Naive thymus-derived CD4-positive, alpha-beta T cell (primary cell): ENCODE measurements at regions not wholly inside any gene's neighbourhood (a gene's known extent, or its start where the extent isn't known, plus 50 kb on each side); places are given as distances from the start of the nearest gene placed in this dataset.

Experiments
- ATAC-seq: fragments of 150-1000 bp; cut with Tn5 transposase; 2 replicates; pipeline ENCODE4 v1.10.0; 2021; ENCODE audit warnings: mild to moderate bottlenecking, moderate library complexity
- CTCF ChIA-PET: fragments of 350-600 bp; sonication (Branson Sonifier 250); formaldehyde crosslinking; loops from one replicate; lab custom pipeline; 2021; ENCODE audit warnings: antibody characterized with exemption; lab: Charles Lee
- POLR2A ChIA-PET: fragments of 350-600 bp; sonication (Branson Sonifier 250); formaldehyde crosslinking; loops from one replicate; lab custom pipeline; 2021; ENCODE audit warnings: antibody characterized with exemption, inconsistent platforms; lab: Charles Lee
- DNase-seq, 9 donors: peaks; one replicate each; pipeline versions ENCODE4 v3.0.0 to v3.0.0-alpha.2; 2020 to 2022; ENCODE audit warnings: mixed read lengths in 1 of 9
- H3K27ac ChIP-seq: one replicate; pipeline ENCODE4 v1.7.0; 2013; ENCODE audit warnings: mild to moderate bottlenecking, low read depth, low read length, moderate library complexity
- H3K27me3 ChIP-seq, 2 donors: one replicate each; pipeline ENCODE4 v1.7.0; 2013; ENCODE audit warnings: low read length in 2 of 2, mild to moderate bottlenecking in 2 of 2, moderate library complexity in 2 of 2; ENCODE audit not compliant: control insufficient read depth in 2 of 2, insufficient read depth in 2 of 2
- H3K36me3 ChIP-seq, 3 experiments: 1 replicate in 2 of 3; 2 replicates in 1 of 3; pipeline ENCODE4 v1.7.0; 2013; ENCODE audit warnings: low read length in 3 of 3, mild to moderate bottlenecking in 3 of 3, moderate library complexity in 1 of 3; ENCODE audit not compliant: insufficient read depth in 3 of 3, control insufficient read depth in 2 of 3
- H3K4me1 ChIP-seq, 2 donors: one replicate each; pipeline ENCODE4 v1.7.0; 2013; ENCODE audit warnings: low read length in 2 of 2, mild to moderate bottlenecking in 2 of 2, moderate library complexity in 1 of 2; ENCODE audit not compliant: control insufficient read depth in 2 of 2, insufficient read depth in 2 of 2
- H3K4me3 ChIP-seq: 2 replicates; pipeline ENCODE4 v1.7.0; 2013; ENCODE audit warnings: mild to moderate bottlenecking, low read length
- H3K9me3 ChIP-seq, 3 experiments: 1 replicate in 2 of 3; 2 replicates in 1 of 3; pipeline ENCODE4 v1.7.0; 2013; ENCODE audit warnings: low read length in 3 of 3; ENCODE audit not compliant: control insufficient read depth in 2 of 3
- H3K27ac Mint-ChIP-seq, 9 donors: one replicate each; pipeline ENCODE4 v1.8.0; 2020 to 2022; ENCODE audit warnings: mixed read lengths in 9 of 9, mild to moderate bottlenecking in 8 of 9, moderate library complexity in 5 of 9, inconsistent platforms in 2 of 9
- H3K27me3 Mint-ChIP-seq, 5 donors: one replicate each; pipeline ENCODE4 v1.8.0; 2021 to 2022; ENCODE audit warnings: mixed read lengths in 5 of 5, mild to moderate bottlenecking in 1 of 5
- H3K36me3 Mint-ChIP-seq, 5 donors: one replicate each; pipeline ENCODE4 v1.8.0; 2020 to 2022; ENCODE audit warnings: mixed read lengths in 5 of 5, mild to moderate bottlenecking in 3 of 5, inconsistent platforms in 1 of 5
- H3K4me1 Mint-ChIP-seq, 7 donors: one replicate each; pipeline ENCODE4 v1.8.0; 2020 to 2022; ENCODE audit warnings: mixed read lengths in 7 of 7, mild to moderate bottlenecking in 3 of 7, inconsistent platforms in 1 of 7
- H3K4me3 Mint-ChIP-seq, 10 donors: one replicate each; pipeline ENCODE4 v1.8.0; 2020 to 2022; ENCODE audit warnings: mild to moderate bottlenecking in 10 of 10, mixed read lengths in 10 of 10, moderate library complexity in 6 of 10, inconsistent platforms in 2 of 10
- H3K9me3 Mint-ChIP-seq, 11 donors: one replicate each; pipeline ENCODE4 v1.8.0; 2020 to 2022; ENCODE audit warnings: mixed read lengths in 11 of 11, mild to moderate bottlenecking in 4 of 11, inconsistent platforms in 1 of 11, moderate library complexity in 1 of 11
- intact Hi-C, 2 donors: fragments of 100-400 bp; cut with micrococcal nuclease; formaldehyde crosslinking; loops; one replicate each; pipeline ENCODE4 v1.15.1; 2023

DNA sequence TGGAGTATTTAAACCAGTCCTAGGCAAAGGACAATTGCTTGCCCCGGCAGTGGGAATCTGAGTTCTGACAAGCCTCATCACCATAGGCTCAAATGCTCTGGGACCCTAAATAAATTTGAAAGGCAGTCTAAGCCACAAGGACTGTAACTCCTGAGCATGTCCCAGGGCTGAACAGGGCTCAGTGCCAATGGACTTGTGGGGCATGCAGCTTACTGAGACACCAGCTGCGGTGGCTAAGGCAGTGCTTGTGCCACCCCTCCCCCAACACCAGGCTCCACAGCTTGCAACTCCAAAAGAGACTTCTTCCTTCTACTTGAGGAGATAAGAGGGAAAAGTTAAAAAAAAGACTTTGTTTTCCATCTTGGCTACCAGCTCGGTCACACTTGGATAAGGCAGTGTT lies 289.7 kb upstream of the DCBLD2 start:
- intact Hi-C loops, result no loop called here
- H3K9me3 Mint-ChIP-seq, result peaks cover 0 to 18% (median 0%) of the 10 kb centered on the region in 11 donors
- CTCF ChIA-PET, result no interaction called here
- no peaks in the 10 kb centered on the region for H3K4me1 Mint-ChIP-seq
- no peaks in the 10 kb centered on the region for H3K27me3 ChIP-seq
- no peak overlapping the region for H3K27ac ChIP-seq
- no peak overlapping the region for H3K4me3 Mint-ChIP-seq
- DNase-seq (no peak), ATAC-seq (no peak)
- H3K27me3 Mint-ChIP-seq, result no peaks in the 10 kb centered on the region
- H3K9me3 ChIP-seq, result no peaks in the 10 kb centered on the region
- no peak overlapping the region for H3K4me3 ChIP-seq
- no peak overlapping the region for H3K27ac Mint-ChIP-seq
- POLR2A ChIA-PET, result no interaction called here
- no peaks in the 10 kb centered on the region for H3K36me3 ChIP-seq
- H3K36me3 Mint-ChIP-seq, result no peaks in the 10 kb centered on the region
- H3K4me1 ChIP-seq, result no peaks in the 10 kb centered on the region

DNA sequence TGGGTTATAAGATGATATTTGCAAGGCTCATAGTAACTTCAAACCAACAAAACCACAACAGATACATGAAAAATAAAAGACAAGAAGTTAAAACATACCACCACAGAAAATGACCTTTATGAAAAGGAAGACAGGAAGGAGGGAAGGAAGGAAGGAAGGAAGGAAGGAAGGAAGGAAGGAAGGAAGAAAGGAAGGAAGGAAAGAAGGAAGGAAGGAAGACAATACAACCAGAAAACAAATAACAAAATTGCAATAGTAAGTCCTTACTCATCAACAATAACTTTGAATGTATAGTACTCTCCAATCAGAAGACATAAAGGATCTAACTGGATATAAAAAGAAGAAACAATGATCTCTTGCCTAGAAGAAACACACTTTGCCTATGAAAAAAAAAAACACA lies 287.4 kb upstream of the DCBLD2 start:
- H3K36me3 Mint-ChIP-seq, result no peaks in the 10 kb centered on the region
- POLR2A ChIA-PET, result no interaction called here
- no peak for ATAC-seq

DNA sequence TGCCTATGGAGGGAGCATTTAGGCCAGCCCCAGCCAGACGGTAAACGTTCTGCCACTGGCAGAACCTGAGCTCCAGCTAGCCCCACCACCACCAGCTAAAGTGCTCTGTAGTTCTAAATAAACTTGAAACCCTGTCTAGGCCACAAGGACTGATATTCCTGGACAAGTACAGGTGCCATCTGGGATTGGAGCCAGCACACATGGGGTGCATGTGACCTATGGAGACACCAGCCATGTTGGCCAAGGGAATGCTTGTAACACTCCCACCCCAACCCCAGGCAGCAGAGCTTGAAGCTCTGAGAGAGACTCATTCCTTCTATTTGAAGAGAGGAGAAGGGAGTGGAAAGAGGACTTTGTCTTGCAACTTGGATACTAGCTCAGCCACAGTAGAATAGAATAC lies 284.5 kb upstream of the DCBLD2 start:
- Mint-ChIP-seq H3K27me3 (no peaks in the 10 kb centered on the region), H3K4me1 (no peaks in the 10 kb centered on the region), H3K36me3 (no peaks in the 10 kb centered on the region), H3K4me3 (no peak overlapping the region), H3K9me3 (peaks cover 0 to 6% (median 0%) of the 10 kb centered on the region in 11 donors), H3K27ac (no peak overlapping the region)
- no peaks in the 10 kb centered on the region for H3K4me1 ChIP-seq
- CTCF ChIA-PET, result no interaction called here
- no peak for ATAC-seq
- intact Hi-C loops, result no loop called here
- no peaks in the 10 kb centered on the region for H3K9me3 ChIP-seq
- no peak overlapping the region for H3K4me3 ChIP-seq
- no peaks in the 10 kb centered on the region for H3K36me3 ChIP-seq
- DNase-seq, result no peak
- POLR2A ChIA-PET, result no interaction called here
- H3K27ac ChIP-seq, result no peak overlapping the region
- no peaks in the 10 kb centered on the region for H3K27me3 ChIP-seq

More for the DNA sequence above, 287.4 kb upstream of the DCBLD2 start:
- Mint-ChIP-seq H3K27me3 (no peaks in the 10 kb centered on the region), H3K27ac (no peak overlapping the region), H3K9me3 (peaks cover 0 to 18% (median 0%) of the 10 kb centered on the region in 11 donors), H3K4me1 (no peaks in the 10 kb centered on the region), H3K4me3 (no peak overlapping the region)
- CTCF ChIA-PET, result interaction anchor here (0.7 kb wide), 1 partner anchor 1953 kb away, joined by 5 read pairs; no protein-coding TSS in a partner anchor
- intact Hi-C loops, result no loop called here
- Histone ChIP-seq H3K4me3 (no peak overlapping the region), H3K4me1 (no peaks in the 10 kb centered on the region), H3K27me3 (no peaks in the 10 kb centered on the region), H3K36me3 (no peaks in the 10 kb centered on the region), H3K9me3 (no peaks in the 10 kb centered on the region), H3K27ac (no peak overlapping the region)
- DNase-seq, result no peak

DNA sequence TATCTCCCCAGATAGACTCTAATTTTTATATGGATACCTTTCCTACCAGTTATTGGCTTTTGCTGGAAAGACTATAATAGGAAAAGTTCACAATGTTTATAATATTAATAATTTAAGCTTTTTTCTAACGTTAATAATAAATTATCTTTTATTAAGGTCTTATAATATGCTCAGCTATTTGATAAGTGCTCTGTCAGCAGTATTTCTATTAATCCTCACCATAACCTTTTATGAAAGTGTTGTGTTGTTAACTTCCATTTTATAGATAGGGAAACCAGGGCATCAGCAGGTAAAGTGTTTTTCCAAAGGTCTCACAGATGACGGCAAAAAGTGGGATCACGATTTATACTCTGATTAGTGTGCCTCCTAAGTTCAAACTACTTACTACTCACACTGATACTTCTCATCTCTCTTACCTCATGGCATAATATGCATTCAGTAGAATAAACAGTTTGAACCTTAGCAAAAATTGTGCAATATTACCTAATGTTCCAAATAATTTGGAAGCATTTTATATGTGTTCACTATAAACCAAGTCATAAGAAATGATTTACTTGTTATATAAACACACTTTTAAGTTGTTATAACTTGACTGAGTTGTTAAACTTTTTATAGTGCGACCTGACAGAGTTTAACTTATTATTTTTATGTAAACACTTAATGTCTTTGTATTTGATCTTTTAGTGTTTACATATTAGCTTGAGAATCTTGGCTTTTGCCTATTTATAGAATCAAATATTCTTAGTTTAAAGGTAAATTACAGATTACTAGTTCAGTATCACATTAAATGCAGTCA lies 274.9 kb upstream of the DCBLD2 start:
- H3K27ac Mint-ChIP-seq, result no peak overlapping the region
- Histone ChIP-seq H3K27me3 (no peaks in the 10 kb centered on the region), H3K36me3 (no peaks in the 10 kb centered on the region), H3K4me1 (no peaks in the 10 kb centered on the region), H3K27ac (no peak overlapping the region), H3K9me3 (no peaks in the 10 kb centered on the region), H3K4me3 (no peak overlapping the region)
- POLR2A ChIA-PET, result no interaction called here
- no peak overlapping the region for H3K4me3 Mint-ChIP-seq
- no peaks in the 10 kb centered on the region for H3K4me1 Mint-ChIP-seq
- H3K27me3 Mint-ChIP-seq, result no peaks in the 10 kb centered on the region
- peaks cover 0 to 7% (median 0%) of the 10 kb centered on the region in 11 donors for H3K9me3 Mint-ChIP-seq
- no peaks in the 10 kb centered on the region for H3K36me3 Mint-ChIP-seq
- intact Hi-C loops, result no loop called here
- ATAC-seq (no peak), DNase-seq (no peak)
- CTCF ChIA-PET, result no interaction called here

DNA sequence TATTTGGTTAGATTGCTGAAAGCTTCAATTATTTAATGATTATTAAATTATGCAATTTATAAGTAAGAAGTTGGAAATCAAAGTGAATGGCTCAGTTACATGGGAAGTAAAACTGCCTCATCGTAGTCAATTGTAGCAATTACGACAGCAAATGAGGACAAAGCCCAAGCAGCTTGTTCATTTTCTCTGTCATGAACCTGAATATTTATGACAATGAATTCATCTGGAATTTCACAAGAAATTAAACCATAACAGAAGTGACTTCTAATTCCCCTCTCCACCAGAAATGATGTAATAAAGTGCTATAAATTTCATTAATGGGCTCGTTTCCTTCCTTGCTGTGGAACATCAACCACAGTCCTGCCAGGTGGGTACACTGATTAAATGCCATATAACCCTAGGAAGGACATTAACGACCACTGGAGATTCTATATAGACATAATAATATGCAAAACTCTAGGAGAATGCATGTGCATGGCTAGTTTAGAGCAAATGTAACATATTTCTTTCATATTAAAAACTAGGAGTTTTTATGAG lies 273.8 kb upstream of the DCBLD2 start:
- H3K27ac ChIP-seq, result no peak overlapping the region
- Mint-ChIP-seq H3K27ac (no peak overlapping the region), H3K4me3 (no peak overlapping the region), H3K9me3 (peaks cover 0 to 7% (median 0%) of the 10 kb centered on the region in 11 donors), H3K36me3 (no peaks in the 10 kb centered on the region), H3K27me3 (no peaks in the 10 kb centered on the region), H3K4me1 (no peaks in the 10 kb centered on the region)
- DNase-seq, result no peak
- intact Hi-C loops, result no loop called here
- H3K4me3 ChIP-seq, result no peak overlapping the region
- no peaks in the 10 kb centered on the region for H3K36me3 ChIP-seq
- ChIA-PET POLR2A (no interaction called here), CTCF (no interaction called here)
- H3K4me1 ChIP-seq, result no peaks in the 10 kb centered on the region
- no peaks in the 10 kb centered on the region for H3K9me3 ChIP-seq
- no peaks in the 10 kb centered on the region for H3K27me3 ChIP-seq
- no peak for ATAC-seq

DNA sequence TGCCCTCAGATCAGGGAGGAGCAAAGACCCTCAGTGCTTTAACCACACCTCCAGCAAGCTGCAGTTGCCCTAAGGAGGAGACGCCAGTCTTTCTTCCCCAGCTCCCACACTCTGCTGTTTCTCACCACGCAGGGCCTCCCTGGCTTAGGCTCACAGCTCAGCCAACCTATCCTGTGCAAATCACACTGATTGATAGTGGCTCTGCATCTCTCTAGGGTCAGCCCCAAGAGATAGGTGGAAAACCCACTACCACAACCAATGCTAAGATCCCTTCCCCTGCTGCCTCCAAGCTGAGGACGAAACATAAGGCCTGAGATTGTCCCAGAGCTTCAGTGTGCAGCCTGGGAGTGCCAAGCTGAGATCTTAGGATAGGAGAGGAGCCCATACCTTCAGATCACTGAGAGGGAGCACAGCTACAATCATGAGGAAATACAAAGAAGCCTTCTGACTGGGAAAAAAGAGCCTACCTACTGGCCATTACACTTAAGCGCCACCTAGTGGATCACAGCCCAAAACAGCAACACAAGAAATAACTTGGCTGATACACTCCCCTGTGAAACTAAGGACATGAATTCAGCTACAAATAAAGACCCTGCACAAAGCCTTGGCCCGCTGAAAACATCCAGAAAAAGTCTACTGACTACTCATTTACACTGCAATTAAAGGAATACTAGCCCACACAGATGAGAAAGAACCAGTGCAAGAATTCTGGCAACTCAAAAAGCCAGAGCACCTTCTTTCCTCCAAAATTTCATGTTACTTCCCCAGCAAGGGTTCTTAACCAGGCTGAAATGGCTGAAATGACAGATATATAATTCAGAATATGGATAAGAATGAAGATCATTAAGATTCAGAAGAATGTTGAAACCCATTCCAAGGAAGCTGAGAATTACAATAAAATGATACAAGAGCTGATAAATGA lies 271.5 kb upstream of the DCBLD2 start:
- Histone ChIP-seq H3K9me3 (no peaks in the 10 kb centered on the region), H3K4me1 (no peaks in the 10 kb centered on the region), H3K27me3 (no peaks in the 10 kb centered on the region), H3K4me3 (no peak overlapping the region), H3K36me3 (no peaks in the 10 kb centered on the region), H3K27ac (no peak overlapping the region)
- ATAC-seq, result no peak
- no peak overlapping the region for H3K4me3 Mint-ChIP-seq
- intact Hi-C loops, result loop anchor here in 1 of 2 donors (1.0 to 5.0 kb wide), 3 partner anchors 150 to 571 kb away; no protein-coding TSS in a partner anchor
- H3K36me3 Mint-ChIP-seq, result no peaks in the 10 kb centered on the region
- peaks cover 0 to 7% (median 0%) of the 10 kb centered on the region in 11 donors for H3K9me3 Mint-ChIP-seq
- H3K4me1 Mint-ChIP-seq, result no peaks in the 10 kb centered on the region
- POLR2A ChIA-PET, result no interaction called here
- no peaks in the 10 kb centered on the region for H3K27me3 Mint-ChIP-seq
- CTCF ChIA-PET, result interaction anchor here (0.7 to 1.2 kb wide), 3 partner anchors 12 to 356 kb away, joined by 3 read pairs; no protein-coding TSS in a partner anchor
- DNase-seq, result peak in 3 of 9 donors; percentile 10 to 28 (median 10)
- H3K27ac Mint-ChIP-seq, result no peak overlapping the region
